Hepatic stellate cell (primary cell): ENCODE measurements at regions not wholly inside any gene's neighbourhood (a gene's known extent, or its start where the extent isn't known, plus 50 kb on each side); places are given as distances from the start of the nearest gene placed in this dataset.

Experiments
- DNase-seq: peaks from one replicate; pipeline ENCODE4 v3.0.0; 2011; ENCODE audit warnings: low spot score

DNA sequence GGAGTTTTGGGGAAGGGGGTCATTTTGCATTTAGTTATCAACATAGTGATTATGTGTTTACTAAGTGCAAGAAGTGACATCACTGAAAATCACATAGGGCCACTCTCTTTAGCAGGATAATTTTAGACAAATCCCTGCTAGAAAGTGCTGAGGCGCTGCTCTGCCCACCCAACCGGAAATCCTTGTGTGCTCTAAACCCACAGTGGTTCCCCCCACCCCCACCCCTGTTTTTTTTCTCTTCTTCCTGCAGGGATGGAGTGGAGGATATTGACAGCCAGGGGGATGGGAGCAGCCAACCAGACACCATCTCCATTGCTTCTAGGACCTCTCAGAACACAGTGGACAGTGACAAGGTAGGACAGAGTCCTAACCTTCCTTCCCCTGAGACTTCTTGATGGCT is 234.2 kb upstream of the UMPS start:
- no peak for DNase-seq

GRCh38 chr3:124497487-124497886 is 232.8 kb upstream of the UMPS start:
- DNase-seq, result no peak

DNA sequence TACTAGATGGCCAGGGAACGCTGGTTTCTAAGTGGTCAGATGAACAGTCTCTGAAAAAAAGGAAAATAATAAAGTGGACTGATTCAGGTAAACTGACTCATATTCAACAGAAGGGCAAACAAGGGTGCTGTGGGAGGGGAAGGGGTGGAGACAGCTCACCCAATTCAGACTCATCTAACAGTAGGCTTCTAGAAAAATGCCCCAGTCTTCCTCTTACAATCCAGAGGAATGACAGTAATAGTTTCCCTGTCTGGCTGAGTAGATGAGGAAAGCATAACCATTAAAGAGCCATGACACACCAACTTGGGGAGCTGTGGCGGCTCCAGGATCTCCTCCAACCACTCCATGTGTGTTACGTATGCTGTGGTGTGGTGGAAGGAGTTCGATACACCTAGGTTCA is 231.4 kb upstream of the UMPS start:
- no peak for DNase-seq

DNA sequence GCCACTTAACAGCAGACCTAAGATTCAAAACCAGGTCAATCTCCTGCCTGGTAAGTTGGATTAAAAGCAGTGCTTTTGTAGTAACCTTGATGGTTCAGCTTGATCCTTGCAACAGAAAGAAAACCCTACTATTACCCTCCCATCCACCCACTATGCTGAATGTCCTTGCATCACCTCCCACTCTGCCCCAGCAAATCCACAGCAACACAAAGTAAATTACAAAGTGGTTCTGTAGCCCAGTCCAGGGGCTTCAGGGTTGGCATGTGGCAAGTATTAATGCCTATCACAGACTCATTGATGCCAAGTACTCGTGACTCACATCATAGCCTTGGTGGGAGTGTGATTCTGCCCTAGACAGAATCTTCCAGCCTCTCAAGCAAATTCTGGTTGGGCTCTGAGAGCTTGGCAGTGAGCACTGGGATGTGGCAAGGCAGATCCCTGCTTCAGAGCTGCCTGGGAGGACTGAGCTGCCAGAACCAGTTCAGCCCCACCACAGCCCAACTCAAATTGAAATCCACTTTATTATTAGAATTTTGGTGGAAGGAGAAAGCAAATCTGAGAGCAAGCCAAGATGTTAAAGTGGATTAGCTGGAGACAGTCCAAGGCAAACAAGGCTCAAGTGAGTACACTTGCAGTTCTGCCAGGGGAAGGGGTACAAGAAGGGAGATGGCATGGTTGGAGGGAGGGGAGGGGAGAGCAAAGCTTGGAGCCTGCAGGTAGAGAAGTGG is 225.8 kb upstream of the UMPS start:
- DNase-seq, result peak; percentile 6

DNA sequence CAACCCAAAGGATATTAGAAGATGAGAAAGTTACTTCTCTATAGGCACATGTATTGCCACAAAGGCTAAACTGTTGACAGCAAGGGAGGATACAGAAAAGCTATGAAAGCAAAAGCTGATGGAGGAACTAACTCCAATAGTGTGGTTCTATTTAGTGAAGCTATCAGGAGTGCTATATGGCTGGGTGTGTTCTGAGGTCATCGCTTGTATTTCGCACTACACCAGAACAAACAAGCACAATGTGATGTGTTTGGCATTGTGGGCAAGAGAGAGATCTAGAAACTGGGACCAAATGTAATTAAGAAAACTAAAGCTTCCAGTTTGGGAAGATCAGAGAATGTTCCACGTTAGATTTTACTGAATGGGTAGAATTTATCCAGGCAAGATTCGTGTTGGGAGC is 220.4 kb upstream of the UMPS start:
- DNase-seq, result no peak

- DNase-seq, result peak; percentile 11
These were observed 220.0 kb upstream of the UMPS start for GRCh38 chr3:124510290-124510689.

DNA sequence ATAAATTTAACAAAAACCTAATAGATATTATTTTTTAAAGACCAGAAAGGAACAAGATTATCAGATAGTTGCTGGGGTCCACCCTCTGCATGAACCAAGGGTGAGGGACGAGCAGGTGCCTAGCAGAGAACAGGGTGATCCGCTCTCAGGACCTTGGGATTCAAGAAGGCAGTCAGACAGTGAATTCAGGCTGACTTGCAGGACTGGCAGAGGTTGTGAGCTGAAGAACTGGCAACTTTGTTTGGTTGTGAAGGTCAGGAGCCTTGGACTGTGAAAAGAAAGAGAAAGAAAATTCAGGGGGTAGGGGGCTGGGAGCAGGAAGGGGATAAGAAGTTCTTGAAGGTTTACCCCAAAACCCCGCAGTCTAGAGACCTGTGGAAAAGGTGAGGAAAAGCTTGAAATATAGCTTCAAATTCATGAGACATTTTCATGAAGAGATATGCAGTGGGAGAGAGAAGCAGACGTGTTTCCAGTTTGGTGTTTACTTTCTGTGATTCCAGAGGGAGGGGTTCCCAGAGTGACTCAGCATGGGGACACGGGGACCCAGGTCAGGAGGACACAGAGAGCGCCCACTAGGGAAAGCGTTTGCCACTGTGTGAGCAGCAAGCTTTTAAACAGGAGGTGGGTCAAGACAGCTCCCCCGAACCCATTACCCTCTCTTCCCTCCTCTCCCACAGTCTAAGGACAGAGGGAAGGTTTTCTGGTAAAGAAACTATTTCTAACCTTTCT is 217.2 kb upstream of the UMPS start:
- DNase-seq, result no peak

- no peak for DNase-seq
These were observed 216.6 kb upstream of the UMPS start for GRCh38 chr3:124513610-124513997.

DNA sequence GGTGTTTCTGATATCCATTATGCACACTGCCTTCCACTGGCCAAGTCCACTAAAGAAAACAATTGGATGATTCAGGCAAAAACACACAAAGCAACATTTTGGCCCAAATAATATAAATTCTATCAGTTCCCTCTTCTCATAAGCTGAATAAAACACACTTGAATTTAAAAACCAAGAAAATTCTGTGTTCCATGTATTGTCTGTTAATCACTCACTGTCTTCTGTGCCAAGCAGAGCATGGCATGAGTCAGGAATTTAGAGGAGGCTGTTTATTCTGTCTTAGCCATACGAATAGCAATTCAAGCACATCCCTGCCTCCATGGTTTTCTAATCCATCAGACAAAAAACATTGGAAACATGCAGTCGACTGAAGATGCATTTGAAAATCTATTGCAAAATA is 215.6 kb upstream of the UMPS start:
- DNase-seq, result no peak

GRCh38 chr3:124516333-124516732 is 213.9 kb upstream of the UMPS start:
- no peak for DNase-seq

GRCh38 chr3:124517306-124517705 is 212.9 kb upstream of the UMPS start:
- DNase-seq, result no peak

DNA sequence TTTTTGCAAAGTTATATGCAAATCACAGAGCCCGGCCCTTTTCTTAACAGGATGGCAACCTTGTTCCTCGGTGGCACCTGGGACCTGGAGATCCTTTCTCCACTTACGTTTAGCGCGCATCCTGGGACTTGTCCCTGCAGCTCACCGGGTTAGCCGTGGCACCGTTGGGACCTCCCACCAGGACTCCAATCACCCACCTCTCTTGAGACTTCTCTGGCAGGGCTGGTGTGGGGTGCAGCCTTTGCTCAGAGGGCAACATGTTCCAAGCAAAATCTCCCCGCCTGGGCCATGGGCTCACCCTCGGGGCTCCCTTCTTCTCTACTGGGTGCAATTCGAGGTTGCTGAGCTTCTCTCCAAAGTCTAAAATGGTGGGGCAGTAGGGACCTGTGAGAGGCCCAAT is 211.9 kb upstream of the UMPS start:
- DNase-seq, result no peak

DNA sequence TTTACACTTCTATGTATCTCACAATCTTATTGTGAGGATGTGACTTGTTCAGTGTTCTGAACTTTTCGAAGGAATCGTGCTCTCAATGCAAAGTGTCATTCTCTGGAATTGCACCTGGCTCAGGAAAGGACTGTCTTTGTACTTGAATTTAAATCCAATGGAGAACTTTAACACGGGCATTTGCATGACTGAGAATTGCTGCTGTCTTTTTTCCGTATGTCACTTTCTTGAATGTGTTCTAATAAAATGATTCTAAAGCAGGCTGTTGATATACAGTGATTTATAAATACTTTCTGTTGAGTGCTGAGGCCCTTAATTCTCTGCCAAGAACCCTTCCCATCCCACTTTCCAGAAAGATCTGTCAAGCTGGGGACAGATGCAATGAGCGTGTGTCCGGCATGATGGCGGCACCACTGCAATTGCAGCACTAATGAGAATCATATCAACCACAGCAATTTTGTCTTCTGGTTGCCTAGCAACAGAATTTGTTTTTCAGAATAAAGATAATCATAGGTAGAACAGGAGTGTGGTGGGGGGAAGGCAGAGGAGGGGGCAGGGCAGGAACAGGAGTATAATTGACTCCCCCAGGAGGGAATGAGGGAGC is 210.6 kb upstream of the UMPS start:
- no peak for DNase-seq

GRCh38 chr3:124520970-124521369 is 209.3 kb upstream of the UMPS start:
- DNase-seq, result no peak

DNA sequence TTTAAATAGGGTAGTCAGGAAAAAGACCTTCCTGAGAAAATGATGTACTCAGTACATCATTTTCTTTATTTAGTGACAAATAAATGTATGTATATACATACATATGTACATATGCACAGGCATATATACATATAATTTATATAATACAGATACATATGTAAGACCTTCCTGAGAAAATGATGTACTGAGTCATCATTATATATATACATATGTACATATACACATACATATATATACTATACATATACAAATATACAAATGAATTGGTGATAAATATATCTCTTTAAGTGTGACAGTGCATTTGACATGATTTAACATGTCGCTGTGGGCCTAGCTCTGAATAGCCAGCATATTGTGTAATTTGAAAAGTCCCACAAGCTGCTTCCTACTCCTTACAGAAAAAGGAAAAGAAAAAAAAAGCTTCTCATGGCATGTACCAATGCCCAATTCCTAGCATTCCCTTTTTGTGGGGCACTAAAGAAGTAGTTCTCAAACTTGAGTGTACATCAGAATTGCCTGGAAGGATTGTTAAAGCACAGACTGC is 208.1 kb upstream of the UMPS start:
- no peak for DNase-seq

- DNase-seq, result no peak
These were observed 203.7 kb upstream of the UMPS start for GRCh38 chr3:124526601-124527000.

DNA sequence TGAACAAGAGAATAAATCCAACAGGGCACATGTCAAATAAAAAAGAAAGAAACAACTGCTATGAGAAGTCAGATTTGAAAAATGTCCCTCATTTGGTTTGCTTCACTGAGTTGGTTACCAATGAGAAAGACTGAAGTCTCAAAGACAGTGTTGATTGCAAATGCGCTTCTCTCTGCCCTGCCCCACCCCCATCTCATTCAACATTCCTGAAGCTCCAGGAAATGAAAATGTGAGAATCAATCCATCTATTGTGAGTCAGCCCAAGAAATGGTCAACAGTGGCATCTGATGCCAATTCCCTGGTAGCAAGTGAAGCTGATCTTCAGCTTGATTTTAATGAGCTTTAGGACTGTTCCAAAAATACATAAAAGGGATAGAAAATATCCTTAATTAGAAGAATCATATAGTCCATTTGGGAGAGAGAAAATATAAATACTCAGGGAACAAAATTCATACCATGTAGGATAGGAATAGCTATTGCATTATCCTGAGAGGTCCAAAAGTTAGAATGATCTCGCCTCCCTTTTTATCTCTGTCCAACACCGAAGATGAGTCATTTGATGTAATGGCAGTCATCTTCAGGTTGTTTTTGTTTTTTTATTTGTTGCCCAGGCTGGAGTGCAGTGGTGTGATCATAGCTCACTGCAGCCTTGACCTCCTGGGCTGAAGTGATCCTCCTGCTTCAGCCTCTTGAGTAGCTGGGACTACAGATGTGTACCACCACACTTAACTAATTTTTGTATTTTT is 200.3 kb upstream of the UMPS start:
- no peak for DNase-seq

DNA sequence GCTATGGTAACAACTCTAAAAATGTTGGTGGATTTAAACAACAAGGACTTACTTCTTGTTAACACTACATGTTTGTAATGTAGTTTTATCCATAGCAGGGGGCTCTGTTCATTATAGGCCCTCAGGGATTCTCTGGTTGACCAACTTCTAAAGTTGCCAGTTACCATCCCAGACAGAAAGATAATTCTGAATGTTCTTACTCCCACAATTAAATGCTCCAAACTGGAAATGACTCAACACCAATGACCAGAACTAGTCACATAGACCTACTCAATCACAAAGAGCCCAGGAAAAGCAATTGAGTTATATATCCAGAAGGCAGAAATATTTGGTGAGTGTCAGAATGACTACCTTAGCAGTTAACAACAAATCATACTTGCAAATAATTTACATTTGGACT is 199.3 kb upstream of the UMPS start:
- no peak for DNase-seq

DNA sequence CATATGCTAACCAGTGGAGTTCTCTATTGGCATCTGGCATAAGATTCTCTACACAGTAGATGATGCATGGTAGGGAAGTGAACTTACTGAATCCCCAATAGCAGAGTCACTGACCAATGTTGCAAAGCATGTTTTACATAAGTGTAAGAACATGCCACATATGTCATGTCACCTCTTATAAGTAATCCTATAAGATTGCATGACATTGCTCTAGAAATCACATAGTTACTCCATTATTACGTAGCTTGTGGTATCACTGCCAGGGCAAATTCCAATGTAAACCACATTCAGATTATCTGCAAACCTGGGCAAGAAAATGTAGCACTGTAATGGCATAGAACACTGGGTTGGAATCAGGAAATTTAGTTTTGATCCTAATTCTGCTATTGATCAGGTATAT is 198.2 kb upstream of the UMPS start:
- no peak for DNase-seq

- DNase-seq, result no peak
These were observed 194.9 kb upstream of the UMPS start for GRCh38 chr3:124535306-124535705.

GRCh38 chr3:124540550-124541211 is 189.6 kb upstream of the UMPS start:
- no peak for DNase-seq
